ENCODE measurements at regions not wholly inside any gene's neighbourhood (a gene's known extent, or its start where the extent isn't known, plus 50 kb on each side); places are given as distances from the start of the nearest gene placed in this dataset.

- Histone ChIP-seq H3K27me3 (ENCODE audit: control insufficient read depth in 2 of 2, insufficient read depth in 2 of 2, low read length in 2 of 2) (no peaks in the 10 kb centered on the region), H3K4me2 (ENCODE audit: insufficient read depth, low read length) (no peak overlapping the region), H3K27ac (ENCODE audit: insufficient read depth, low read depth, low read length) (no peak overlapping the region), H3K4me3 (replicated peaks in 1 of 3; ENCODE audit: insufficient read depth in 1 of 3, low read depth in 1 of 3, low read length in 3 of 3) (no peak overlapping the region), H3K4me1 (ENCODE audit: control insufficient read depth, extremely low read depth, insufficient read depth, low read length) (no peaks in the 10 kb centered on the region), H3K9me3 (replicated peaks; ENCODE audit: control insufficient read depth, insufficient read depth, low read length) (peaks cover 2% of the 10 kb centered on the region), H2AFZ (ENCODE audit: low read depth, low read length) (no peak overlapping the region), H3K79me2 (ENCODE audit: control insufficient read depth, insufficient read depth, low read length) (no peaks in the 10 kb centered on the region), H3K36me3 (ENCODE audit: control insufficient read depth in 2 of 2, extremely low read depth in 1 of 2, insufficient read depth in 2 of 2, low read length in 2 of 2) (no peaks in the 10 kb centered on the region), H3K9me1 (replicated peaks; ENCODE audit: control insufficient read depth, extremely low read depth, insufficient read depth, low read length) (no peaks in the 10 kb centered on the region), H4K20me1 (replicated peaks; ENCODE audit: control insufficient read depth, extremely low read depth, insufficient read depth, low read length) (no peaks in the 10 kb centered on the region), H3K9ac (replicated peaks; ENCODE audit: extremely low read depth, insufficient read depth, low read length) (no peak overlapping the region)
- DNase-seq (ENCODE audit: low read depth, low spot score) (no peak), FAIRE-seq (no peak)
- POLR2A ChIA-PET: no interaction called here
- dilution Hi-C loops (cut with MboI; ENCODE audit: extremely low pct_ligation_motif_present, low sequenced_read_pairs) (no loop called here), intact Hi-C loops (cut with micrococcal nuclease) (no loop called here)
- BruUV-seq (replicated peaks): no TSS peak
- CTCF ChIA-PET: interaction anchor here (0.6 to 1.6 kb wide), 2 partner anchors 9 to 1423 kb away, joined by 3 to 9 read pairs; no protein-coding TSS in a partner anchor
- TF ChIP-seq MAX (IDR thresholded peaks at IDR 0.05; ENCODE audit: insufficient read depth, insufficient read length): no peak
- no peak for TF ChIP-seq POLR2AphosphoS5 (IDR thresholded peaks at IDR 0.05; ENCODE audit: insufficient read depth, low read depth, low read length)
- TF ChIP-seq FOS (IDR thresholded peaks at IDR 0.05; ENCODE audit: borderline replicate concordance, insufficient read depth, low read length): no peak
- no peak for TF ChIP-seq MYC (IDR thresholded peaks at IDR 0.05; ENCODE audit: low read depth, low read length)
- no peak for TF ChIP-seq POLR2A (IDR thresholded peaks at IDR 0.05; ENCODE audit: low read depth, low read length)
- no peak for TF ChIP-seq JUN (IDR thresholded peaks at IDR 0.05; ENCODE audit: borderline replicate concordance, insufficient read depth, insufficient read length, low read depth)
- TF ChIP-seq EZH2 (IDR thresholded peaks at IDR 0.05; ENCODE audit: borderline replicate concordance, low read depth, low read length, severe bottlenecking): no peak
- no peak for TF ChIP-seq CTCF (IDR thresholded peaks at IDR 0.05; ENCODE audit: extremely low read depth in 1 of 2, insufficient read depth in 1 of 2, low read depth in 1 of 2, low read length in 2 of 2)
- TF ChIP-seq GATA2 (IDR thresholded peaks at IDR 0.05; ENCODE audit: insufficient read depth, insufficient read length, low read depth, low read length): no peak
These were observed 538.0 kb upstream of the SLC35B3 start for GRCh38 chr6:8973395-8973794.
